ENCODE measurements at regions not wholly inside any gene's neighbourhood (a gene's known extent, or its start where the extent isn't known, plus 50 kb on each side); places are given as distances from the start of the nearest gene placed in this dataset.

DNA sequence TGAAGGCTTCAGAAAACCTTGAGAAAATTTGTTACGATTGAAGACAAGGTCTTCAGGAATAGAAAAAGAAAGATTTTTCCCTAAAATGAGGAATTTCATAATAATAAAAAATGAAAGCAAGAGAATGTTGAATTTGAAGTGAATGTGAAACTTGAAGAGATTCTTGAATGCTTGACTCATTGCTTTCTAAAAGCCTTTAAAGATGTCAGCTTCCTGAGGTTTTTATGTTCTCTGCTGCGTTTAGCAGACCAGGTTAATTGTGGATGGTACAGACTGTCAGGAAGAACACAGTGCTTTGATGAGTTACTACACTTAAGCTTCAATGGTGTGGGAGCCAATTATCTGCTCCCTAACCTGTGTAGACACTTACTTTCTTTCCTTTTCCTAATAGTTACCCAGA lies 96.3 kb upstream of the FNDC3A start:
- no peak for TF ChIP-seq POLR2A (IDR thresholded peaks at IDR 0.05; ENCODE audit: low read depth, low read length)
- TF ChIP-seq POLR2AphosphoS5 (IDR thresholded peaks at IDR 0.05; ENCODE audit: low read depth, low read length): no peak
- TF ChIP-seq TAF1 (IDR thresholded peaks at IDR 0.05; ENCODE audit: low read depth, low read length): no peak
- TF ChIP-seq PAX5 (IDR thresholded peaks at IDR 0.05; ENCODE audit: insufficient read depth, low read length, severe bottlenecking): no peak

All from GM12891 (cell line).